Transverse colon (tissue), 4 donors: ENCODE measurements at regions not wholly inside any gene's neighbourhood (a gene's known extent, or its start where the extent isn't known, plus 50 kb on each side); places are given as distances from the start of the nearest gene placed in this dataset.

ENCODE experiments used
- EP300 ChIP-seq: sonication (generic); formaldehyde crosslinking; IDR thresholded peaks from one replicate; pipeline ENCODE4 v1.6.1; 2017; ENCODE audit warnings: antibody characterized with exemption, low read depth
- POLR2A ChIP-seq: fragments of 450-650 bp; IDR thresholded peaks from one replicate; pipeline ENCODE4 v1.6.1; 2016; ENCODE audit warnings: antibody characterized with exemption, mild to moderate bottlenecking, moderate library complexity
- POLR2AphosphoS5 ChIP-seq, 3 donors: sonication (generic); formaldehyde crosslinking; IDR thresholded peaks; one replicate each; pipeline ENCODE4 v1.6.1; 2016; ENCODE audit warnings: antibody characterized with exemption in 3 of 3
- TF ChIP-seq, protein P1 (sequence below), 5 experiments: fragments of 200-600 bp in 3 of 5; fragments of 450-650 bp in 2 of 5; sonication (generic) in 3 of 5; IDR thresholded peaks; 1 replicate in 2 of 5; 2 replicates in 3 of 5; pipeline ENCODE4 v1.5.1; 2016 to 2017; ENCODE audit warnings: antibody characterized with exemption in 5 of 5, inconsistent platforms in 3 of 5, mild to moderate bottlenecking in 2 of 5, moderate library complexity in 1 of 5

- TF ChIP-seq, protein P1, sequence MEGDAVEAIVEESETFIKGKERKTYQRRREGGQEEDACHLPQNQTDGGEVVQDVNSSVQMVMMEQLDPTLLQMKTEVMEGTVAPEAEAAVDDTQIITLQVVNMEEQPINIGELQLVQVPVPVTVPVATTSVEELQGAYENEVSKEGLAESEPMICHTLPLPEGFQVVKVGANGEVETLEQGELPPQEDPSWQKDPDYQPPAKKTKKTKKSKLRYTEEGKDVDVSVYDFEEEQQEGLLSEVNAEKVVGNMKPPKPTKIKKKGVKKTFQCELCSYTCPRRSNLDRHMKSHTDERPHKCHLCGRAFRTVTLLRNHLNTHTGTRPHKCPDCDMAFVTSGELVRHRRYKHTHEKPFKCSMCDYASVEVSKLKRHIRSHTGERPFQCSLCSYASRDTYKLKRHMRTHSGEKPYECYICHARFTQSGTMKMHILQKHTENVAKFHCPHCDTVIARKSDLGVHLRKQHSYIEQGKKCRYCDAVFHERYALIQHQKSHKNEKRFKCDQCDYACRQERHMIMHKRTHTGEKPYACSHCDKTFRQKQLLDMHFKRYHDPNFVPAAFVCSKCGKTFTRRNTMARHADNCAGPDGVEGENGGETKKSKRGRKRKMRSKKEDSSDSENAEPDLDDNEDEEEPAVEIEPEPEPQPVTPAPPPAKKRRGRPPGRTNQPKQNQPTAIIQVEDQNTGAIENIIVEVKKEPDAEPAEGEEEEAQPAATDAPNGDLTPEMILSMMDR (IDR thresholded peaks at IDR 0.05), result no peak
- TF ChIP-seq EP300 (no peak), POLR2AphosphoS5 (IDR thresholded peaks at IDR 0.05) (no peak), POLR2A (no peak)
Observed at GRCh38 chr10:36469585-36469984, 655.8 kb upstream of the ANKRD30A start.
